Heart left ventricle (tissue), 13 donors: ENCODE measurements at regions not wholly inside any gene's neighbourhood (a gene's known extent, or its start where the extent isn't known, plus 50 kb on each side); places are given as distances from the start of the nearest gene placed in this dataset.

Source experiments
- POLR2A ChIP-seq, 2 donors: fragments of 450-650 bp; IDR thresholded peaks; one replicate each; pipeline ENCODE4 v1.6.1; 2017; ENCODE audit warnings: antibody characterized with exemption in 2 of 2, mild to moderate bottlenecking in 2 of 2, moderate library complexity in 2 of 2
- TF ChIP-seq, protein P1 (sequence below), 12 donors: fragments of 200-600 bp; sonication (generic) in 4 of 12; IDR thresholded peaks; one replicate each; pipeline versions ENCODE4 v1.5.0 to v1.8.0; 2018 to 2022; ENCODE audit warnings: antibody characterized with exemption in 12 of 12, mild to moderate bottlenecking in 5 of 12
- donor health status: ischemic (EF 13 %, LVEDD 7.1; RV severe dilation, severe dysfunction).
- donor health status: DM: no; HTN: yes; CAD: no.
- donor health status: DM: no; HTN: no; CAD: no.
- donor health status: ischemic (EF 25% LVEDD 6.9; RV normal size, moderate dysfunction).
- donor health status: ischemic (EF 25% LVEDD 5.7; RV mildly dilated, moderate dysfunction).
- donor health status: ischemic (EF 35%, LVEDD 5.7; RV mildly dilated, moderate dysfunction).
- donor health status: nonischemic (EF 11% LVEDD 7.7; RV severe dilation, severe dysfunction).
- donor health status: DM: yes; HTN: yes; CAD: no.
- donor health status: PGD.
- donor health status: ischemic (EF 29% LVEDD 5.4; RV normal size, mild dysfunction).
- donor health status: nonischemic (EF 23%, LVEDD 6.1; RV moderate dilation, normal function).

DNA sequence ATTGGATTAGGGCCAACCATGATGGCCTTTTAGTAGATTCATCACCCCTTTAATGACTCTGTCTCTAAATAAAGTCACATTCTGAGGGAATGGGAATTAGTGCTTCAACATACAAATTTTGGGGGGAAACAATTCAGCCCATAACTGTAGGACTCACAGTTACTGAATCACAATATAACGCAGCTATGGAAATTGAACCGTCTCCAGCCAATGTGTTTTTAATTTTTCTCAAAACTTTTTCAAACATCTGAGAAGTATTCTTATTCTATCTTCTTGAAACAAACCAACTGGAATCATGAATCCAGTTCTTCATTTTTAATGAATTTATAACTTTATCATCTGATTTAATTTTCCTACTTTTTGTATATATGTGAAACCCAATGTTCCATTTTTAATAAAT is 373.1 kb upstream of the SYT4 start:
- TF ChIP-seq, protein P1, sequence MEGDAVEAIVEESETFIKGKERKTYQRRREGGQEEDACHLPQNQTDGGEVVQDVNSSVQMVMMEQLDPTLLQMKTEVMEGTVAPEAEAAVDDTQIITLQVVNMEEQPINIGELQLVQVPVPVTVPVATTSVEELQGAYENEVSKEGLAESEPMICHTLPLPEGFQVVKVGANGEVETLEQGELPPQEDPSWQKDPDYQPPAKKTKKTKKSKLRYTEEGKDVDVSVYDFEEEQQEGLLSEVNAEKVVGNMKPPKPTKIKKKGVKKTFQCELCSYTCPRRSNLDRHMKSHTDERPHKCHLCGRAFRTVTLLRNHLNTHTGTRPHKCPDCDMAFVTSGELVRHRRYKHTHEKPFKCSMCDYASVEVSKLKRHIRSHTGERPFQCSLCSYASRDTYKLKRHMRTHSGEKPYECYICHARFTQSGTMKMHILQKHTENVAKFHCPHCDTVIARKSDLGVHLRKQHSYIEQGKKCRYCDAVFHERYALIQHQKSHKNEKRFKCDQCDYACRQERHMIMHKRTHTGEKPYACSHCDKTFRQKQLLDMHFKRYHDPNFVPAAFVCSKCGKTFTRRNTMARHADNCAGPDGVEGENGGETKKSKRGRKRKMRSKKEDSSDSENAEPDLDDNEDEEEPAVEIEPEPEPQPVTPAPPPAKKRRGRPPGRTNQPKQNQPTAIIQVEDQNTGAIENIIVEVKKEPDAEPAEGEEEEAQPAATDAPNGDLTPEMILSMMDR (IDR thresholded peaks at IDR 0.05): no peak
- TF ChIP-seq POLR2A (IDR thresholded peaks at IDR 0.05): no peak
